Peyer's patch (tissue), 4 donors: ENCODE measurements at regions not wholly inside any gene's neighbourhood (a gene's known extent, or its start where the extent isn't known, plus 50 kb on each side); places are given as distances from the start of the nearest gene placed in this dataset.
A peak's percentile ranks its signal among the peaks of the same experiment; 100 is the strongest.

Experiments used
- DNase-seq, 3 donors: peaks; one replicate each; pipeline ENCODE4 v3.0.0-alpha.2; 2017 to 2019
- H3K27ac ChIP-seq, 4 donors: fragments of 200-600 bp; sonication (generic); one replicate each; pipeline ENCODE4 v1.5.1; 2016 to 2019
- H3K27me3 ChIP-seq, 2 donors: fragments of 200-600 bp; sonication (generic); one replicate each; pipeline ENCODE4 v1.5.1; 2019
- H3K36me3 ChIP-seq, 3 donors: fragments of 200-600 bp; sonication (generic); one replicate each; pipeline ENCODE4 v1.5.1; 2016 to 2019
- H3K4me1 ChIP-seq, 4 donors: fragments of 200-600 bp; sonication (generic); one replicate each; pipeline ENCODE4 v1.5.1; 2016 to 2019
- H3K4me3 ChIP-seq, 4 donors: fragments of 200-600 bp; sonication (generic); 1 replicate in 3 of 4; 2 replicates in 1 of 4; pipeline ENCODE4 v1.5.1; 2016 to 2019; ENCODE audit warnings: mild to moderate bottlenecking in 1 of 4
- H3K9me3 ChIP-seq, 4 donors: fragments of 200-600 bp; sonication (generic); one replicate each; pipeline ENCODE4 v1.5.1; 2016 to 2019; ENCODE audit warnings: mild to moderate bottlenecking in 1 of 4
- POLR2A ChIP-seq, 2 donors: fragments of 450-650 bp; IDR thresholded peaks; one replicate each; pipeline ENCODE4 v1.5.1; 2017; ENCODE audit warnings: antibody characterized with exemption in 2 of 2, mild to moderate bottlenecking in 2 of 2, moderate library complexity in 2 of 2
- TF ChIP-seq, protein P1 (sequence below), 6 experiments: fragments of 450-650 bp in 4 of 6; fragments of 200-600 bp in 2 of 6; sonication (generic) in 1 of 6; IDR thresholded peaks; one replicate each; pipeline ENCODE4 v1.5.1; 2017 to 2019; ENCODE audit warnings: antibody characterized with exemption in 6 of 6, mild to moderate bottlenecking in 3 of 6, moderate library complexity in 1 of 6

DNA sequence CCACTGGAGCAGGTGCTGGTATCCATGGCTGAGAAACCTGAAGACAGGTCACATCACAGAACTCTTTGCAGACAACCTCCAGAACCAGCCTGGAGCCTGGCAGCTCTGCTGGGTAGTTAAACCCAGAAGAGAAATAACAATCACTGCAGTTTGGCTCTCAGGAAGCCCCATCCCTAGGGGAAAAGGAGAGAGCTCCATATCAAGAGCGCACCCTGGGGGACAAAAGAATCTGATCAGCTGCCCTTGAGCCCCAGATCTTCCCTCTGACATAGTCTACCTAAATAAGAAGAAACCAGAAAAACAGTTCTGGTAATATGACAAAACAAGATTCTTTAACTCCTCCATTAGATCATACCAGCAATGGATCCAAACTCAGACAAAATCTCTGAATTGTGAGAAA is 823.2 kb upstream of the FRG1 start:
- Histone ChIP-seq H3K9me3 (no peaks in the 10 kb centered on the region), H3K4me3 (no peak overlapping the region), H3K27ac (no peak overlapping the region), H3K27me3 (no peaks in the 10 kb centered on the region), H3K4me1 (no peaks in the 10 kb centered on the region), H3K36me3 (no peaks in the 10 kb centered on the region)
- no peak for TF ChIP-seq POLR2A (IDR thresholded peaks at IDR 0.05)
- TF ChIP-seq, protein P1, sequence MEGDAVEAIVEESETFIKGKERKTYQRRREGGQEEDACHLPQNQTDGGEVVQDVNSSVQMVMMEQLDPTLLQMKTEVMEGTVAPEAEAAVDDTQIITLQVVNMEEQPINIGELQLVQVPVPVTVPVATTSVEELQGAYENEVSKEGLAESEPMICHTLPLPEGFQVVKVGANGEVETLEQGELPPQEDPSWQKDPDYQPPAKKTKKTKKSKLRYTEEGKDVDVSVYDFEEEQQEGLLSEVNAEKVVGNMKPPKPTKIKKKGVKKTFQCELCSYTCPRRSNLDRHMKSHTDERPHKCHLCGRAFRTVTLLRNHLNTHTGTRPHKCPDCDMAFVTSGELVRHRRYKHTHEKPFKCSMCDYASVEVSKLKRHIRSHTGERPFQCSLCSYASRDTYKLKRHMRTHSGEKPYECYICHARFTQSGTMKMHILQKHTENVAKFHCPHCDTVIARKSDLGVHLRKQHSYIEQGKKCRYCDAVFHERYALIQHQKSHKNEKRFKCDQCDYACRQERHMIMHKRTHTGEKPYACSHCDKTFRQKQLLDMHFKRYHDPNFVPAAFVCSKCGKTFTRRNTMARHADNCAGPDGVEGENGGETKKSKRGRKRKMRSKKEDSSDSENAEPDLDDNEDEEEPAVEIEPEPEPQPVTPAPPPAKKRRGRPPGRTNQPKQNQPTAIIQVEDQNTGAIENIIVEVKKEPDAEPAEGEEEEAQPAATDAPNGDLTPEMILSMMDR (IDR thresholded peaks at IDR 0.05): no peak
- DNase-seq: no peak

DNA sequence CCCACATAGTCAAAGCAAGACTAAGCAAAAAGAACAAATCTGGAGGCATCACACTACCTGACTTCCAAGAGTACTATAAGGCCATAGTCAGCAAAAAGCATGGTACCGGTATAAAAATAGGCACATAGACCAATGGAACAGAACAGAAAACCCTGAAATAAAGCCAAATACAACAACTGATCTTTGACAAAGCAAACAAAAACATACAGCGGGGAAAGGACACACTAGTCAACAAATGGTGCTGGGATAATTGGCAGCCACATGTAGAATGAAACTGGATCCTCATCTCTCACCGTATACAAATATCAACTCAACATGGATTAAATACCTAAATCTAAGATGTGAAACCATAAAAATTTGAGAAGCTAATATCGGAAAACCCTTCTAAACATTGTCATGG is 819.3 kb upstream of the FRG1 start:
- no peaks in the 10 kb centered on the region for H3K4me1 ChIP-seq
- TF ChIP-seq, protein P1 (IDR thresholded peaks at IDR 0.05): no peak
- TF ChIP-seq POLR2A (IDR thresholded peaks at IDR 0.05): no peak

DNA sequence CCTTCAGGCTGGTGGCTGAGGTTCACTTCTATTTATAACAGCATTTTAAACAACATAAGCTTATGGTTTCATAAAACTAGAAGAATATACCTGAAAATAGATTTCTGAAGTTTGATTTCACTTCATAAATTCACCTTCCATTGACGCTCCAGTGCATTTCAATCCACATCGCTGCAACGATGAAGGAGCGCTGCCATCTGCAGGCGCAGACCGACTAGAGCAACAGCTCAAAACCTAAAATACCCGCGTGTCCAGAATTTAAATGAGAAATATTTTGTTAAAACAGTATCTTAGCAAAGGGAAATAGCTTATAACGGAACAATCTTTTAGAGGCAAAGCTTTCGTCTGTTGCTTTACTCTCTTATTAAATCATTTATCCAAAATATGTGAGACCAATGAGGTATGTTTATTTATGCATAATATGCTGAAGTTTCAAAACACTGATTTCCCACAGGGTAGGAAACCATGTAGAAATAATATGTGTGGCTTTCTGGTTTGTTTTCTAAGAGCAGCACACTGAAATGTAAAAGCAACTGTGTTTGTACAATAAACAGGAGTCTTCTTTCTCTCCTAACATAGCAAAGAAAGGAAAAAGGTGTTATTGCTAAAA is 816.4 kb upstream of the FRG1 start:
- H3K9me3 ChIP-seq: no peaks in the 10 kb centered on the region
- TF ChIP-seq POLR2A (IDR thresholded peaks at IDR 0.05): no peak
- TF ChIP-seq, protein P1 (IDR thresholded peaks at IDR 0.05): peak in 3 of 6 experiments; percentile 16 to 28 (median 25)
- DNase-seq: no peak
- no peak overlapping the region for H3K4me3 ChIP-seq
- no peaks in the 10 kb centered on the region for H3K4me1 ChIP-seq
- no peaks in the 10 kb centered on the region for H3K36me3 ChIP-seq
- no peaks in the 10 kb centered on the region for H3K27me3 ChIP-seq
- H3K27ac ChIP-seq: no peak overlapping the region

More for the DNA sequence above, 819.3 kb upstream of the FRG1 start:
- Histone ChIP-seq H3K4me3 (no peak overlapping the region), H3K27ac (no peak overlapping the region), H3K36me3 (no peaks in the 10 kb centered on the region), H3K27me3 (no peaks in the 10 kb centered on the region), H3K9me3 (no peaks in the 10 kb centered on the region)
- DNase-seq: no peak

DNA sequence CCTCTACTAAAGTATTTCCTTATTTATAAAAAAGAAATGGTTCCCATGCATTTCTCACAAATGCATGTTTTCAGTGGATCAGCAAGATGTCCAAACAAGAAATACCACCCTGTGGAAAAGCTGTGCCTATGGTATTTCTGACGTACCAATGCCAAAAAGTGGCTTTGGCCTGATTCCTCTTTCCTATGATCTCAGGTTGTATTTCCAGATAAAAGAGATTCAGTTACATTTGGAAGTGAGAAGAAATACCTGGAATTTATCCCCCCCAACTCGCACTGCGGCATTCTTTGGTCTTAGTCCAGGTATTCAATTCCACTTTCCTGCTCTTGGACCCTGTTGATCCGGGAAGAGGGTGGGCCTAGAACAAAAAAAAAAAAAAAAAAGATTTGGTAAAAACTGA is 815.9 kb upstream of the FRG1 start:
- Histone ChIP-seq H3K4me3 (no peak overlapping the region), H3K27me3 (no peaks in the 10 kb centered on the region), H3K9me3 (no peaks in the 10 kb centered on the region), H3K27ac (no peak overlapping the region), H3K4me1 (no peaks in the 10 kb centered on the region), H3K36me3 (no peaks in the 10 kb centered on the region)
- DNase-seq: no peak
- no peak for TF ChIP-seq POLR2A (IDR thresholded peaks at IDR 0.05)
- TF ChIP-seq, protein P1 (IDR thresholded peaks at IDR 0.05): no peak

DNA sequence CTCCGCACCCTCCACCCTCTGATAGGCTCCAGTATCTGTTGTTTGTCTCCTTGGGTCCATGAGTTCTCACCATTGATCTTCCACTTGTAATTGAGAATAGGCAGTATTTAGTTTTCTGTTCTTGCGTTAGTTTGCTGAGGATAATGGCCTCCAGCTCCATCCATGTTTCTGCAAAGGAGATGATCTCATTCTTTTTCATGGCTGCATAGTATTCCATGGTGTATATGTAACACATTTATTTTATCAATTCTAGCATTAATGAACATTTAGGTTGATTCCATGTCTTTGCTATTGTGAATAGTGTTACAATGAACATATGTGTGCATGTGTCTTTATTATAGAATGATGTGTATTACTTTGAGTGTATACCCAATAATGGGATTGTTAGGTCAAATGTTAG is 814.6 kb upstream of the FRG1 start:
- no peak overlapping the region for H3K27ac ChIP-seq
- no peaks in the 10 kb centered on the region for H3K4me1 ChIP-seq
- no peak for DNase-seq
- no peak overlapping the region for H3K4me3 ChIP-seq
- no peaks in the 10 kb centered on the region for H3K9me3 ChIP-seq
- no peaks in the 10 kb centered on the region for H3K27me3 ChIP-seq
- H3K36me3 ChIP-seq: no peaks in the 10 kb centered on the region
- TF ChIP-seq, protein P1 (IDR thresholded peaks at IDR 0.05): no peak
- TF ChIP-seq POLR2A (IDR thresholded peaks at IDR 0.05): no peak

DNA sequence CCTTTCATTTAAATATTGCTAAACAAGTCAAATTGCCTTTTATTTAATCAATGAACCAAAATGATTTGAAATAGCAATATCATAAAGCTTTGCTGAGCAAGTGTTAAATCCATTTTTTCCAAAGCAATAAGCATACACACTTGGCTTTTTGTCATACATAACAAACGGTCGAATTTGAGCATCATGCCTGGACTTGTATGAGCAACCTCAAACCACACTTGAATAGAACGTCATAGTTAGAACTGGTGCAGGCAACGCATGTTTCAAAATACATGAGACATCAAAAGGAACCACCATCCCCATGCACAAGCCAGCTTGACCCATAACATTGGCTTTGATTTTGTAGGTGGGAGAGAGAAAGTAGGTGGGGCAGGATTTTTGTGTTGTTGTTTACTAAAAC is 812.3 kb upstream of the FRG1 start:
- Histone ChIP-seq H3K36me3 (no peaks in the 10 kb centered on the region), H3K4me3 (no peak overlapping the region), H3K9me3 (peaks cover 0 to 2% (median 0%) of the 10 kb centered on the region in 4 donors), H3K27me3 (no peaks in the 10 kb centered on the region), H3K4me1 (no peaks in the 10 kb centered on the region), H3K27ac (no peak overlapping the region)
- no peak for DNase-seq
- TF ChIP-seq, protein P1 (IDR thresholded peaks at IDR 0.05): no peak
- TF ChIP-seq POLR2A (IDR thresholded peaks at IDR 0.05): no peak
